ENCODE measurements at regions not wholly inside any gene's neighbourhood (a gene's known extent, or its start where the extent isn't known, plus 50 kb on each side); places are given as distances from the start of the nearest gene placed in this dataset.

- H4K20me1 ChIP-seq (ENCODE audit: insufficient read depth, low read length), result no peaks in the 10 kb centered on the region
- H3F3A ChIP-seq (ENCODE audit: insufficient read depth, low read length), result no peaks in the 10 kb centered on the region
- no peaks in the 10 kb centered on the region for H3K9me2 ChIP-seq (ENCODE audit: low read depth, low read length)
- no peak overlapping the region for H2AFZ ChIP-seq (ENCODE audit: low read length)
- H3K4me1 ChIP-seq (ENCODE audit: insufficient read depth, low read length, severe bottlenecking), result no peaks in the 10 kb centered on the region
- no peaks in the 10 kb centered on the region for H3K79me2 ChIP-seq (ENCODE audit: insufficient read depth, low read length)
- no peak overlapping the region for H3K4me3 ChIP-seq (ENCODE audit: low read depth, low read length, poor library complexity, severe bottlenecking)
- TF ChIP-seq EZH2 (IDR thresholded peaks at IDR 0.05; ENCODE audit: borderline replicate concordance, low read length), result no peak
- TF ChIP-seq CTCF (IDR thresholded peaks at IDR 0.05; ENCODE audit: low read length), result no peak
- no peaks in the 10 kb centered on the region for H3K9me3 ChIP-seq (ENCODE audit: low read length)
- H3K27me3 ChIP-seq (ENCODE audit: insufficient read depth, low read length), result no peaks in the 10 kb centered on the region
- no peak overlapping the region for H3K4me2 ChIP-seq (ENCODE audit: low read length)
- H3K9ac ChIP-seq (ENCODE audit: low read length), result no peak overlapping the region
- no peak overlapping the region for H3K27ac ChIP-seq (ENCODE audit: low read depth, low read length, poor library complexity, severe bottlenecking)
- H3K36me3 ChIP-seq (ENCODE audit: insufficient read depth, low read length), result no peaks in the 10 kb centered on the region
These were observed 239.7 kb upstream of the KLF3 start for GRCh38 chr4:38424151-38424871.

- no peak for TF ChIP-seq EZH2 (IDR thresholded peaks at IDR 0.05; ENCODE audit: borderline replicate concordance, low read length)
- no peak for TF ChIP-seq CTCF (IDR thresholded peaks at IDR 0.05; ENCODE audit: low read length)
- no peaks in the 10 kb centered on the region for H3K4me1 ChIP-seq (ENCODE audit: insufficient read depth, low read length, severe bottlenecking)
- no peaks in the 10 kb centered on the region for H3K9me3 ChIP-seq (ENCODE audit: low read length)
- H3K4me2 ChIP-seq (ENCODE audit: low read length), result no peak overlapping the region
- no peak overlapping the region for H3K9ac ChIP-seq (ENCODE audit: low read length)
- H3K27ac ChIP-seq (ENCODE audit: low read depth, low read length, poor library complexity, severe bottlenecking), result no peak overlapping the region
- H3F3A ChIP-seq (ENCODE audit: insufficient read depth, low read length), result no peaks in the 10 kb centered on the region
- no peak overlapping the region for H2AFZ ChIP-seq (ENCODE audit: low read length)
- H3K9me2 ChIP-seq (ENCODE audit: low read depth, low read length), result no peaks in the 10 kb centered on the region
- H3K36me3 ChIP-seq (ENCODE audit: insufficient read depth, low read length), result no peaks in the 10 kb centered on the region
- no peak overlapping the region for H3K4me3 ChIP-seq (ENCODE audit: low read depth, low read length, poor library complexity, severe bottlenecking)
- H3K79me2 ChIP-seq (ENCODE audit: insufficient read depth, low read length), result no peaks in the 10 kb centered on the region
- no peaks in the 10 kb centered on the region for H3K27me3 ChIP-seq (ENCODE audit: insufficient read depth, low read length)
- no peaks in the 10 kb centered on the region for H4K20me1 ChIP-seq (ENCODE audit: insufficient read depth, low read length)
These were observed 237.5 kb upstream of the KLF3 start for GRCh38 chr4:38426532-38426931.

DNA sequence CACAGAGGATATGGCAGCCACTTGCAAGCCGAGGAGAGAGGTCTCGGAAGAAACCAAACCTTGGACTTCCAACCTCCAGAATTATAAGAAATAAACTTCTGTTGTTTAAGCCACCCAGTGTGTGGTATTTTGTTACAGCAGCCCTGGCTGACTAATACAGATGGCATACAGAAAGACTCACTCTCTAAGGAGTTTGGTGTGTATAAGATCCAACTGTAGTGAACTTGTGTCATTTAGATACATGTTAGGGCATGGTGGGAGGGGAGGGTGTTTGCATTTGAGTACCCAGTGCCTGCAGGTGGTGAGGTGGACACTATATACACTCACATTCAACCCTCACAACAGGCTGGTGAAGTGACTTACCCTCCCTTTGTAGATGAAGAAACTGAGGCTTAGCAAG is 233.2 kb upstream of the KLF3 start:
- Histone ChIP-seq H3K36me3 (ENCODE audit: insufficient read depth, low read length) (no peaks in the 10 kb centered on the region), H3K27me3 (ENCODE audit: insufficient read depth, low read length) (no peaks in the 10 kb centered on the region), H3K4me3 (ENCODE audit: low read depth, low read length, poor library complexity, severe bottlenecking) (no peak overlapping the region), H3K4me2 (ENCODE audit: low read length) (no peak overlapping the region), H3K9me2 (ENCODE audit: low read depth, low read length) (no peaks in the 10 kb centered on the region), H3K9ac (ENCODE audit: low read length) (no peak overlapping the region), H4K20me1 (ENCODE audit: insufficient read depth, low read length) (no peaks in the 10 kb centered on the region), H3K79me2 (ENCODE audit: insufficient read depth, low read length) (no peaks in the 10 kb centered on the region), H3K4me1 (ENCODE audit: insufficient read depth, low read length, severe bottlenecking) (no peaks in the 10 kb centered on the region), H2AFZ (ENCODE audit: low read length) (no peak overlapping the region), H3K27ac (ENCODE audit: low read depth, low read length, poor library complexity, severe bottlenecking) (no peak overlapping the region), H3K9me3 (ENCODE audit: low read length) (no peaks in the 10 kb centered on the region), H3F3A (ENCODE audit: insufficient read depth, low read length) (no peaks in the 10 kb centered on the region)
- TF ChIP-seq CTCF (IDR thresholded peaks at IDR 0.05; ENCODE audit: low read length) (no peak), EZH2 (IDR thresholded peaks at IDR 0.05; ENCODE audit: borderline replicate concordance, low read length) (no peak)

Data from OCI-LY1 (cell line).